ENCODE measurements at regions not wholly inside any gene's neighbourhood (a gene's known extent, or its start where the extent isn't known, plus 50 kb on each side); places are given as distances from the start of the nearest gene placed in this dataset.

GRCh38 chr11:37512156-37512780 lies 914.2 kb upstream of the RAG2 start:
- CTCF ChIA-PET: no interaction called here
- no peak overlapping the region for H3K4me3 Mint-ChIP-seq
- no peak for DNase-seq (ENCODE audit: low spot score)

More at GRCh38 chr11:37512156-37512780, 914.2 kb upstream of the RAG2 start:
- ATAC-seq: no peak
- Mint-ChIP-seq H3K9me3 (peaks cover 77% of the 10 kb centered on the region), H3K27ac (no peak overlapping the region), H3K36me3 (peaks cover 53% of the 10 kb centered on the region), H3K4me1 (no peaks in the 10 kb centered on the region), H3K27me3 (ENCODE audit: low read depth) (no peaks in the 10 kb centered on the region)
- POLR2A ChIA-PET: no interaction called here
- TF ChIP-seq NR2C2 (CRISPR knock-in tag; IDR thresholded peaks at IDR 0.05): no peak
- TF ChIP-seq, protein P1, sequence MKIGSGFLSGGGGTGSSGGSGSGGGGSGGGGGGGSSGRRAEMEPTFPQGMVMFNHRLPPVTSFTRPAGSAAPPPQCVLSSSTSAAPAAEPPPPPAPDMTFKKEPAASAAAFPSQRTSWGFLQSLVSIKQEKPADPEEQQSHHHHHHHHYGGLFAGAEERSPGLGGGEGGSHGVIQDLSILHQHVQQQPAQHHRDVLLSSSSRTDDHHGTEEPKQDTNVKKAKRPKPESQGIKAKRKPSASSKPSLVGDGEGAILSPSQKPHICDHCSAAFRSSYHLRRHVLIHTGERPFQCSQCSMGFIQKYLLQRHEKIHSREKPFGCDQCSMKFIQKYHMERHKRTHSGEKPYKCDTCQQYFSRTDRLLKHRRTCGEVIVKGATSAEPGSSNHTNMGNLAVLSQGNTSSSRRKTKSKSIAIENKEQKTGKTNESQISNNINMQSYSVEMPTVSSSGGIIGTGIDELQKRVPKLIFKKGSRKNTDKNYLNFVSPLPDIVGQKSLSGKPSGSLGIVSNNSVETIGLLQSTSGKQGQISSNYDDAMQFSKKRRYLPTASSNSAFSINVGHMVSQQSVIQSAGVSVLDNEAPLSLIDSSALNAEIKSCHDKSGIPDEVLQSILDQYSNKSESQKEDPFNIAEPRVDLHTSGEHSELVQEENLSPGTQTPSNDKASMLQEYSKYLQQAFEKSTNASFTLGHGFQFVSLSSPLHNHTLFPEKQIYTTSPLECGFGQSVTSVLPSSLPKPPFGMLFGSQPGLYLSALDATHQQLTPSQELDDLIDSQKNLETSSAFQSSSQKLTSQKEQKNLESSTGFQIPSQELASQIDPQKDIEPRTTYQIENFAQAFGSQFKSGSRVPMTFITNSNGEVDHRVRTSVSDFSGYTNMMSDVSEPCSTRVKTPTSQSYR (CRISPR knock-in tag; IDR thresholded peaks at IDR 0.05): no peak
- TF ChIP-seq ATF1 (CRISPR knock-in tag; IDR thresholded peaks at IDR 0.05): no peak
- no peak for TF ChIP-seq E2F4 (CRISPR knock-in tag; IDR thresholded peaks at IDR 0.05; ENCODE audit: borderline replicate concordance, low read depth)
- TF ChIP-seq, protein P2, sequence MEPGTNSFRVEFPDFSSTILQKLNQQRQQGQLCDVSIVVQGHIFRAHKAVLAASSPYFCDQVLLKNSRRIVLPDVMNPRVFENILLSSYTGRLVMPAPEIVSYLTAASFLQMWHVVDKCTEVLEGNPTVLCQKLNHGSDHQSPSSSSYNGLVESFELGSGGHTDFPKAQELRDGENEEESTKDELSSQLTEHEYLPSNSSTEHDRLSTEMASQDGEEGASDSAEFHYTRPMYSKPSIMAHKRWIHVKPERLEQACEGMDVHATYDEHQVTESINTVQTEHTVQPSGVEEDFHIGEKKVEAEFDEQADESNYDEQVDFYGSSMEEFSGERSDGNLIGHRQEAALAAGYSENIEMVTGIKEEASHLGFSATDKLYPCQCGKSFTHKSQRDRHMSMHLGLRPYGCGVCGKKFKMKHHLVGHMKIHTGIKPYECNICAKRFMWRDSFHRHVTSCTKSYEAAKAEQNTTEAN (CRISPR knock-in tag; IDR thresholded peaks at IDR 0.05): no peak
- no peak for TF ChIP-seq MLX (CRISPR knock-in tag; IDR thresholded peaks at IDR 0.05)
- no peak for TF ChIP-seq AFF4 (CRISPR knock-in tag; IDR thresholded peaks at IDR 0.05; ENCODE audit: borderline replicate concordance)
- no peak for TF ChIP-seq ZNF512 (CRISPR knock-in tag; IDR thresholded peaks at IDR 0.05; ENCODE audit: borderline replicate concordance)
- TF ChIP-seq NR3C1 (CRISPR knock-in tag; conservative IDR thresholded peaks at IDR 0.05; ENCODE audit: low read depth): no peak
- no peak for TF ChIP-seq IRF1 (CRISPR knock-in tag; IDR thresholded peaks at IDR 0.05)
- no peak for TF ChIP-seq ZNF416 (CRISPR knock-in tag; IDR thresholded peaks at IDR 0.05)
- TF ChIP-seq, protein P3, sequence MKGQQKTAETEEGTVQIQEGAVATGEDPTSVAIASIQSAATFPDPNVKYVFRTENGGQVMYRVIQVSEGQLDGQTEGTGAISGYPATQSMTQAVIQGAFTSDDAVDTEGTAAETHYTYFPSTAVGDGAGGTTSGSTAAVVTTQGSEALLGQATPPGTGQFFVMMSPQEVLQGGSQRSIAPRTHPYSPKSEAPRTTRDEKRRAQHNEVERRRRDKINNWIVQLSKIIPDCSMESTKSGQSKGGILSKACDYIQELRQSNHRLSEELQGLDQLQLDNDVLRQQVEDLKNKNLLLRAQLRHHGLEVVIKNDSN (CRISPR knock-in tag; IDR thresholded peaks at IDR 0.05): no peak

All from WTC11 (cell line).